Fibroblast of villous mesenchyme (primary cell): ENCODE measurements at regions not wholly inside any gene's neighbourhood (a gene's known extent, or its start where the extent isn't known, plus 50 kb on each side); places are given as distances from the start of the nearest gene placed in this dataset.
A peak's percentile ranks its signal among the peaks of the same experiment; 100 is the strongest.

Source experiments
- DNase-seq: peaks from one replicate; pipeline ENCODE4 v3.0.0-alpha.2; 2010; ENCODE audit warnings: low read depth
- H3K4me3 ChIP-seq: 2 replicates; pipeline ENCODE4 v1.5.1; 2011; ENCODE audit warnings: low read depth, mild to moderate bottlenecking, low read length
- CTCF ChIP-seq: IDR thresholded peaks from 2 replicates; pipeline ENCODE4 v1.5.1; 2012; ENCODE audit warnings: low read depth, mild to moderate bottlenecking, low read length; ENCODE audit not compliant: insufficient read depth

- no peak overlapping the region for H3K4me3 ChIP-seq
- no peak for TF ChIP-seq CTCF
- DNase-seq = no peak
These were observed 111.5 kb upstream of the E2F8 start for GRCh38 chr11:19352072-19352770.

DNA sequence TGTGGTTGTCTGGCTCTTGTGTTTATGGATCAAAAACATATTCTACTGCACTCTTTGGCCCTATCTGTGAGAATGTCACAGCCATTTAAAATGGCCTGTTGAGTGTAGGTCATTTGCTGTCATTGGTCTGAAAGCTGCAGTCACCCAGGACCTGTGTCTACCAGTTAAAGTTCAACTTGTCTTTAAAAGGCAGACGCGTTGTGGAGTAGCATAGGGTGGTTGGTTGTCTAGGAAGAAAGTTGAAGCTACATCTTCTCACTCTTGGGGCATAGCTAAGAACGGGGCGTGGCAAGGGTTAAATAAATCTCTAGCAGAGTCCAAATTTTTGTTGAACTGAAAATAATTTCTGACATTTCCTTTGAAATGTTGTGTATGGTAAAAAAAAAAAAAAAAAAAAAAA, 110.7 kb upstream of the E2F8 start:
- TF ChIP-seq CTCF = no peak
- H3K4me3 ChIP-seq = no peak overlapping the region
- no peak for DNase-seq

GRCh38 chr11:19350160-19350559, 109.4 kb upstream of the E2F8 start:
- no peak overlapping the region for H3K4me3 ChIP-seq
- DNase-seq = no peak
- TF ChIP-seq CTCF = no peak

GRCh38 chr11:19349340-19350025, 108.7 kb upstream of the E2F8 start:
- DNase-seq = no peak
- no peak overlapping the region for H3K4me3 ChIP-seq
- TF ChIP-seq CTCF = no peak

GRCh38 chr11:19347911-19348310, 107.2 kb upstream of the E2F8 start:
- no peak for TF ChIP-seq CTCF
- H3K4me3 ChIP-seq = no peak overlapping the region
- no peak for DNase-seq

GRCh38 chr11:19345848-19346681, 105.3 kb upstream of the E2F8 start:
- H3K4me3 ChIP-seq = peak overlapping the region; percentile 44
- no peak for TF ChIP-seq CTCF
- DNase-seq = peak; percentile 22
